NCI-H2227 (cell line): ENCODE measurements at regions not wholly inside any gene's neighbourhood (a gene's known extent, or its start where the extent isn't known, plus 50 kb on each side); places are given as distances from the start of the nearest gene placed in this dataset.

ENCODE experiments used
- DNase-seq: peaks from one replicate; lab custom pipeline; 2025; ENCODE audit not compliant: unreplicated experiment; lab: John Stamatoyannopoulos, UW

DNA sequence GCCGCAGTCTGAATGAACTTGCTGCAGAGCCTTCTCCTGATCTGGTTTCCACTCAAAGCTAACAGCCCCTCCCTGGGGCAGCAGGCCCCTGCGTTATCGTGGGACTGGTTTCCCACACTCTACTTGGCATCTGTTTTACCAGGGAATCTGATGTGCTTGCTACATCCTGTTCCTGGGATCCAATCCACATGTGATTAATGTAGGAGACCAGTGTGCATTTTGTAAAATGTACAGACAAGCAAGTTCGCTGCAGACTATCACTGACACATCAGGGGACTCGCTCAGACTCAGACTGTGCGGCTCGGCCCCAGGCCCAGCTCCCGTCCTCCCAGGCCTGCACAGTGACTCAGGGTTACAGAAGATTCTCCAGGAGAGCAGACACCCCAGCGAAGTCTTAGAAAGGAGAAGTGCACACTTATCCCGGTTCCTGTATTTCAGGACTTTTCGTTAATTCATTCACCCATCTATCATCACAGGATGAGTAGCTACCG is 340.1 kb downstream of the MATN1 start:
- DNase-seq = no peak

GRCh38 chr1:30382496-30382895 is 340.9 kb downstream of the MATN1 start:
- no peak for DNase-seq

GRCh38 chr1:30381671-30382365 is 341.6 kb downstream of the MATN1 start:
- DNase-seq = no peak

- DNase-seq = no peak
Observed at GRCh38 chr1:30381266-30381665, 342.1 kb downstream of the MATN1 start.

DNA sequence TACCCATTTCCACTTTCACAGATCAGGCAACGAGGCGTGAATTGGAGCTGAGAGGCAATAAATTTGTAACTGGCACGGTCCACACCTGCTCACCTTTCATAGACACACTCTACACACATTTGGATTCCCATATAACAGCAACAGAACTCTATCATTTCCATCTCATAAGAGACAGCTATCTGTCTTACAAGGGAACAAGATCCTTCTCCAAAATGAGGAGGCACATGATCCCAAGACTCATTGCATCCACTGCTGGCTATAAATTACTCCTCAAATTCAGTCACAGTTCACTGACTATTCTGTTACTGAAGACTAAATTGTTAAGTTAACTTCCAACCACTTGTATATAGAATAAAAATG is 342.8 kb downstream of the MATN1 start:
- DNase-seq = no peak

- DNase-seq = peak; percentile 89
Observed at GRCh38 chr1:30379684-30380624, 343.4 kb downstream of the MATN1 start.

DNA sequence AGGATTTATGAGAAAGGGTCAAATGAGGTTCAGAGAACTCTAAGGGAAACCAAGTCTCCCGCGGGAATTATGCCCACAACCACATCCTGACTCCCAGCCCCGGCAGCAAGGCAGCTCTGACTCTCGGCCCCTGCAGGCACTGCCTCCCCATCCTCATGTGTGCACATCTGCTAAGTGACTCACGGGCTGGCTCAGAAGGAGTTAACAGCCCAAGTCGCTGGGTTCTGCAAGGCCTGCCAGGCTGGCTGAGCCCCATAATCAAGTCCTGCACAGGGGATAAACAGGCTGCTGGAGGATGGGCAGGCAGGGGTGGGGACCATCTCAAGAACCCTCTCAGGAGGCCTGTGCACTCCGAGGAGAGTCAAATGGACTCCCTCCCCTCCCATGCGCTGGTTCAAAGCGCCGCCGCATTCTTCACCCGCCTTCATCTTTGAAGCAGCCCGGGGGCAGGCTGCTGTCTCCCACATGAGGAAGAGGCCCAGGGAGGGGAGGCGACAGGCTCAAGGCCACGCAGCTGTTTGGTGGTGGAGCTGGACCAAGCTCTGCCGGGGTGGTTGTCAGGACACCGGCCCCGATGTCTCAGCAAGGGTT is 344.3 kb downstream of the MATN1 start:
- peak; percentile 91 for DNase-seq

- DNase-seq = no peak
Observed at GRCh38 chr1:30378003-30378596, 345.3 kb downstream of the MATN1 start.

GRCh38 chr1:30377230-30378002 is 346.0 kb downstream of the MATN1 start:
- DNase-seq = no peak

- DNase-seq = no peak
Observed at GRCh38 chr1:30376054-30376697, 347.2 kb downstream of the MATN1 start.

DNA sequence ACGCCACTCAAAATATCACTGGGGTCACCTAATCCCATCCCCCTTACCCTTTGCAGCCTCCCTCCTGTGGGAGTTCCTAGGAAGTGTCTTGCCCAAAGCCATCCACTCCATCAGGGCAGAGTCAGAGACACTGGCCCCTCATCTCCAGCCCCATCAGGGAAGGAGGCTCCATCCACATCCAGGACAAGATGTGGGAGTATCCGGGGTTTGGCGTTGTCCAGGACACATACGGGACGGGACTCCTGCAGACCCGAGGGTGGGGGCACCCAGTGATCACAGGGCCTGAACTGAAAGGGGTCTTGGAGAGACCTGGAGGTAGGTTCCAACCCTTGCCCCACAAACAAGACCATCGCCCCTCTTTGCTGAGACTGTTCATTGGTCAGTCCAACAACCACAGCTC is 348.2 kb downstream of the MATN1 start:
- no peak for DNase-seq

- no peak for DNase-seq
Observed at GRCh38 chr1:30374400-30375070, 348.9 kb downstream of the MATN1 start.

GRCh38 chr1:30373471-30374399 is 349.6 kb downstream of the MATN1 start:
- no peak for DNase-seq

DNA sequence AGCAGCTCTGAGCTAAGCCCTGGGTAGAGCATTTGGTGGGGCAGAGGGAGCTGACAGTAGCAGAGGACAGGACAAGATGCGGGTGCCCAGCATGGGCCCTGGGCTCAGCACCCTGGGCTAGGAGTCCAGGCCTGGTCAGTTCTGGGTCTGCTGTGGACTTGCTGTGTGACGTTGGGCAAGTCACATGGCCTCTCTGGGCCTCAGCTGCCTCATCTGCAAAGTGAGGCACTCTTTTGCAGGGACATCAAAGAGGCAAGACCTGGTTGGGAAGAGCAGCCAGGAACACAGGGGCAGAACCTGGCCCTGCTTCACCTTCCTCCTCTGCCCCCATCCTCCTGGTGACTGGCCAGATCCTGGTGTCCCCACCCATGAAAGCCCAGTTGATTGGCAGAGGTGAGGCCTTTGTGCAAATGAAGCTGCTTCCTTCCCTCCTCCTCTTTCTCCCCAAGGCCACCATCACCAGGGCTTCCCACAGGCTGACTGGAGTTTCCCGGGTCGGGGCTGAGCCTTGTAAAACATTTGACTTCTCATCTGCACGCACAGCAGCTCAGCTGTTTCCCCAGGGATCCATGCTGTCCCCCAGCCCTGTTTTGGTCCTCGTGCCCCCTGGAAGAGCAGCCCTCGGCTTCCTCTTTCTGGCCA is 350.5 kb downstream of the MATN1 start:
- no peak for DNase-seq

GRCh38 chr1:30371888-30372791 is 351.2 kb downstream of the MATN1 start:
- no peak for DNase-seq

- no peak for DNase-seq
Observed at GRCh38 chr1:30371179-30371788, 352.1 kb downstream of the MATN1 start.
